Activated CD8-positive, alpha-beta T cell treated with anti-CD3 and anti-CD28 coated beads for 36 hours (primary cell): ENCODE measurements at regions not wholly inside any gene's neighbourhood (a gene's known extent, or its start where the extent isn't known, plus 50 kb on each side); places are given as distances from the start of the nearest gene placed in this dataset.

Source experiments
- ATAC-seq: fragments of 200-7000 bp; cut with Tn5 transposase; one replicate; pipeline ENCODE4 v1.10.0; 2021; ENCODE audit warnings: mild to moderate bottlenecking, moderate library complexity
- CTCF ChIA-PET: fragments of 350-600 bp; sonication (Branson Sonifier 250); formaldehyde crosslinking; loops from one replicate; lab custom pipeline; 2021; ENCODE audit warnings: antibody characterized with exemption; lab: Charles Lee
- POLR2A ChIA-PET: fragments of 350-600 bp; sonication (Branson Sonifier 250); formaldehyde crosslinking; loops from one replicate; lab custom pipeline; 2021; ENCODE audit warnings: antibody characterized with exemption; lab: Charles Lee
- DNase-seq: peaks from one replicate; pipeline ENCODE4 v3.0.0-alpha.2; 2020
- H3K27ac Mint-ChIP-seq: one replicate; pipeline ENCODE4 v1.8.0; 2021; ENCODE audit warnings: mild to moderate bottlenecking, mixed read lengths
- H3K27me3 Mint-ChIP-seq: one replicate; pipeline ENCODE4 v1.8.0; 2021; ENCODE audit warnings: mixed read lengths
- H3K36me3 Mint-ChIP-seq: one replicate; pipeline ENCODE4 v1.8.0; 2021; ENCODE audit warnings: low read depth, mixed read lengths
- H3K4me1 Mint-ChIP-seq: one replicate; pipeline ENCODE4 v1.8.0; 2021; ENCODE audit warnings: low read depth, mixed read lengths
- H3K4me3 Mint-ChIP-seq: one replicate; pipeline ENCODE4 v1.8.0; 2021; ENCODE audit warnings: mild to moderate bottlenecking, moderate library complexity, mixed read lengths
- H3K9me3 Mint-ChIP-seq: one replicate; pipeline ENCODE4 v1.8.0; 2021; ENCODE audit warnings: mixed read lengths
- intact Hi-C: fragments of 100-400 bp; cut with micrococcal nuclease; formaldehyde crosslinking; loops from one replicate; pipeline ENCODE4 v1.10.0; 2022
- TF ChIP-seq, protein P1 (sequence below): fragments of 200-600 bp; IDR thresholded peaks from one replicate; pipeline ENCODE4 v1.8.0; 2022; ENCODE audit warnings: antibody characterized with exemption, mild to moderate bottlenecking

DNA sequence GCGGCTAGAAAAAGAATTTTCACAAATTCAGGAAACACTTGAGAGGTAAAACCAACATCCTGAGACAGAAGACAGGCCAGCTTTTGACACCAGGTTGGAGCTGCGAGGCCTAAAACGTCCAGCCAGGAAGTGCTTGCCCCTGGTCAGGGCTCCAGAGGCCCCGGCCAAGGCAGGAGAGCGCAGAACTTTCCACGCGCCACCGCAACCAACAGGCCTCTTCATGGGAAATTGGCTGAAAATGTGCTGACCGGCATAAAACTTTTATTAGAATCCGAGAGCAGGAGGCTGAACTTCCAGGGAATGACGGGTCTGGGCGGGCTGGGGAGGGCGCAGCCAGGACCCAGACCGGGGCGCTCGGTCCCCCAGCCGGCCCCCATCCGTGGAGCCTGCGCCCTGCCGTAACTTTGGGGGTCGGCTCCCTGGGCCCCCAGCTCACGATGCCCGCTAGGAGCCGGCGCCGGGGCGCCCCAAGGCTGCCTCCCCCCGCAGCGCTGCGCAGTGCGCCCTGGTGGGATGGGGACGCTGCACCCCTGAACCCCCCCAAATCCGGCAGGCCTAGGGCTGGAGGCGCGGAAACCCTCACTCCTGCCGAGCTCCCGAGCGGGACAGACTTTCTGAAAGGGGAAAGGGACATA is 414.0 kb upstream of the MKI67 start:
- ChIA-PET POLR2A (no interaction called here), CTCF (interaction anchor here (0.7 kb wide), 1 partner anchor 10 kb away, joined by 3 read pairs; no protein-coding TSS in a partner anchor)
- DNase-seq (no peak), ATAC-seq (no peak)
- Mint-ChIP-seq H3K27me3 (peaks cover 37% of the 10 kb centered on the region), H3K4me3 (no peak overlapping the region), H3K27ac (no peak overlapping the region), H3K9me3 (no peaks in the 10 kb centered on the region), H3K36me3 (no peaks in the 10 kb centered on the region), H3K4me1 (no peaks in the 10 kb centered on the region)
- TF ChIP-seq, protein P1, sequence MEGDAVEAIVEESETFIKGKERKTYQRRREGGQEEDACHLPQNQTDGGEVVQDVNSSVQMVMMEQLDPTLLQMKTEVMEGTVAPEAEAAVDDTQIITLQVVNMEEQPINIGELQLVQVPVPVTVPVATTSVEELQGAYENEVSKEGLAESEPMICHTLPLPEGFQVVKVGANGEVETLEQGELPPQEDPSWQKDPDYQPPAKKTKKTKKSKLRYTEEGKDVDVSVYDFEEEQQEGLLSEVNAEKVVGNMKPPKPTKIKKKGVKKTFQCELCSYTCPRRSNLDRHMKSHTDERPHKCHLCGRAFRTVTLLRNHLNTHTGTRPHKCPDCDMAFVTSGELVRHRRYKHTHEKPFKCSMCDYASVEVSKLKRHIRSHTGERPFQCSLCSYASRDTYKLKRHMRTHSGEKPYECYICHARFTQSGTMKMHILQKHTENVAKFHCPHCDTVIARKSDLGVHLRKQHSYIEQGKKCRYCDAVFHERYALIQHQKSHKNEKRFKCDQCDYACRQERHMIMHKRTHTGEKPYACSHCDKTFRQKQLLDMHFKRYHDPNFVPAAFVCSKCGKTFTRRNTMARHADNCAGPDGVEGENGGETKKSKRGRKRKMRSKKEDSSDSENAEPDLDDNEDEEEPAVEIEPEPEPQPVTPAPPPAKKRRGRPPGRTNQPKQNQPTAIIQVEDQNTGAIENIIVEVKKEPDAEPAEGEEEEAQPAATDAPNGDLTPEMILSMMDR = no peak
- intact Hi-C loops = no loop called here

DNA sequence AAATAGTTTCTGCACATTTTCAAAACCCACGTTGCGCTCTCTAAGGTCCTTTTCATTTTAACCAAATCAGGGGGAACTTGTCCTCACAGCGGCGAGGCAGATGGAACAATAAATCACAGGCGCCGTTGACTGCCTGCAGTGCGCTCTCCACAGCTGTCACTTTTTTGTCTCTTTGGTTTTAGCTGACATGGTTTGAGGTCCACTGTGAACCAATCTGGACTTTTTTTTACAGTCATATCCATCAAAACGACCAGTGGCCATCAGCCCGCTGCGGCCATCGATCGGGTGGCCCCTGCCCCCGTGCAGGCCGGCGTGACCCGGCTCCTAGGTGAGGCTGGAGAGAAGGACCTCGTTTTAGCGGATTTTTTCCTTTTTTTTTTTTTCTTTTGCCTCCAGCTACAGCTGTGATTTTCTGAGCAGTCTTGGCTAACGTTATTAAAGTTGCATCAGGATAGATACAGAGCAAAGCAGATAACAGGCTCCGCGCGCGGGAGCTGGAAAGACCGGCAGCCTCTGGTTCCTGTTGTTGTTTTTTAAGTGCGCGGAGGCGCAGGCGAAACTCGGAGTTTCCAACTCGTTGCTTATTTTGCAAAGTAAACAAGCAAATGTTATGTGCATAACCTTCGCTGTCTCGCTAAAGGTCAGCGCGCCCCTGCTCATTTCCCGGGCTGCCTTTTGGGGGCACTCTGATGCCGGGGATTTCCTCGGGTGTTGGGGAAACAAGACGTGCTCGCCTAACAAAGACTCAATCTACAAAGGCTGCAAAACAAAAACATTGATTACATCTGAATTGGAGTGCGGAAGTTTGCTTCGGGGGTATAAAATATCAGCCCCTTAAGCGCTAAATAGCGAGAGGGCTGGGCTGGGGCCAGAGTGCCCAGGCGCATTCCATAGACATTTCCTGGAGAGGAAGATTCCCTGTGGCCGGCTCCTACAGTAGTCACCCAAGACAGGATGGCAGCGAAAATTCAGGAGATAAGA is 414.8 kb upstream of the MKI67 start:
- ATAC-seq (no peak), DNase-seq (peak; percentile 6)
- Mint-ChIP-seq H3K4me1 (no peaks in the 10 kb centered on the region), H3K27ac (no peak overlapping the region), H3K4me3 (no peak overlapping the region), H3K9me3 (no peaks in the 10 kb centered on the region), H3K36me3 (no peaks in the 10 kb centered on the region), H3K27me3 (peaks cover 35% of the 10 kb centered on the region)
- intact Hi-C loops = no loop called here
- ChIA-PET CTCF (interaction anchor here (0.7 kb wide), 1 partner anchor 11 kb away, joined by 3 read pairs; no protein-coding TSS in a partner anchor), POLR2A (no interaction called here)
- TF ChIP-seq, protein P1 = no peak

DNA sequence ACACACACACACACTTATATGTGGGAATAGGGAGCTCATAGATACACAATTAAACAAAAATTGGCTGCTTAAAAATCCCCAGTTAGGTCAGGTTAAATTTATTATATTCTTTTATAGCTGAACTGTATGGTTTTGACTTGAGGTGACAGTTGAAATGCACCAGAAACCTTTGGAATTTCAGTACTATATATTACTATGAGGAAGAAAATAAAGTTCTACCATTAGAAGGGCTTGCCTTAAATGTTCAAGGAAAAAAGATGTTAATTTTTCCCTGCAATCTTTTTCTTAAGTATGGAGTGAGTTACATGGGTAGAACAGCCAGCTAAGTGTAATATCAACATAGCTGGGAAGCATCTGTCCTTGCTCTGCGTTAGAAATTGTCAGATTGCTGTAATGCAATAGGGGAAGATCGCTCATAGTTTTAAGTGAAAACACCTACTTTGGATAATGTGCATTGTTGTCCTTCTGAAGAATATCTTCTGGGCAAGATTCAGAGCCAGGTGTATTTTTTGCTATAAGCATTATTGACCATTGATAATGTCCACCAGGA is 415.8 kb upstream of the MKI67 start:
- DNase-seq = no peak
- Mint-ChIP-seq H3K27me3 (peaks cover 33% of the 10 kb centered on the region), H3K4me1 (no peaks in the 10 kb centered on the region), H3K27ac (no peak overlapping the region), H3K4me3 (no peak overlapping the region), H3K9me3 (no peaks in the 10 kb centered on the region), H3K36me3 (no peaks in the 10 kb centered on the region)
- ChIA-PET POLR2A (no interaction called here), CTCF (no interaction called here)
- ATAC-seq = no peak
- intact Hi-C loops = no loop called here
- TF ChIP-seq, protein P1 = no peak

DNA sequence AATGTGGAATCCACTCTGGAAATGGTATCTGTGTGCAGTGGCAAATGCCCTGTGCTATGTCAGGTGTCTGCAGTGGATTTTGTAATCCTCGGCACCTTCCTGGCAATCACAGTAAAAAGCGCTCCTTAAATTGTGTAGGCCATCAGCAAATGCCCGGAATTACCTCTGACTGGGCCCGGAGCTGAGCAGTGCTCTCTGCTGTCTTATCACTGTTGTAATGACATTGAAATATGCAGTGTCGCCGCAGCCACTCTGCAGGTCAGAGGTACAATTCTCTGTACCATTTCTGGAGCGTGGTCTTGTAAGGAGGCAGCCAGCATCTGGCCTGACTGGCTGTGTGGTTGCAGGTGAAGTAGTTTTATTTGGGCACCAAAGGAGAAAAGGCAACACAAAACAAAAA is 416.4 kb upstream of the MKI67 start:
- TF ChIP-seq, protein P1 = no peak
- ChIA-PET POLR2A (no interaction called here), CTCF (no interaction called here)
- Mint-ChIP-seq H3K9me3 (no peaks in the 10 kb centered on the region), H3K4me1 (no peaks in the 10 kb centered on the region), H3K36me3 (no peaks in the 10 kb centered on the region), H3K27me3 (peaks cover 33% of the 10 kb centered on the region), H3K4me3 (no peak overlapping the region), H3K27ac (no peak overlapping the region)
- no peak for DNase-seq
- intact Hi-C loops = no loop called here
- ATAC-seq = no peak

DNA sequence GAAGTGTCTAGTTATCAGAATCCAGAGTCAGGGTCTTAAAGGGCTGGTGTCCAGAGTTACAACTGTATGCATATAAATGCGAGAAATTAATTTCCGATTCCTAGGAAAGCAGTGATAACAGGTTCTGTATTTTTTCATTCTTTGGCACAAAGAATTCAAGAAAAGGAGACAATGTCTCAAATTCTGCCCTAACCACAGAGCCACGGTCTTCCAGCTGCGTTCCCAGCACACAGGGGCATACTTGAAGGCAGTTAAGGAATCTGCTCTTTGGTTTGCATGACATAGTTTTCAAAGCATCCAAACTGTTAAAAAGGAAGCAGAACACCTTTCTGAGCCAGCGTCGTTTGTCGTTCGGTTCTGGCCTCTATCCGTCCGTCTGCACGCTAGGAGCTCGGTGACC is 416.9 kb upstream of the MKI67 start:
- Mint-ChIP-seq H3K9me3 (no peaks in the 10 kb centered on the region), H3K4me3 (no peak overlapping the region), H3K4me1 (no peaks in the 10 kb centered on the region), H3K36me3 (no peaks in the 10 kb centered on the region), H3K27ac (no peak overlapping the region), H3K27me3 (peaks cover 29% of the 10 kb centered on the region)
- ATAC-seq (no peak), DNase-seq (no peak)
- CTCF ChIA-PET = no interaction called here
- TF ChIP-seq, protein P1 = no peak
- POLR2A ChIA-PET = no interaction called here
- intact Hi-C loops = no loop called here
